ENCODE measurements at regions not wholly inside any gene's neighbourhood (a gene's known extent, or its start where the extent isn't known, plus 50 kb on each side); places are given as distances from the start of the nearest gene placed in this dataset.

- Histone ChIP-seq H3K36me3 (ENCODE audit: control insufficient read depth, insufficient read depth, low read length) (no peaks in the 10 kb centered on the region), H3K27me3 (ENCODE audit: control insufficient read depth, insufficient read depth, low read length) (no peaks in the 10 kb centered on the region), H3K9ac (ENCODE audit: low read length) (no peak overlapping the region), H3K4me1 (ENCODE audit: control insufficient read depth, insufficient read depth, low read length) (no peaks in the 10 kb centered on the region), H3K27ac (ENCODE audit: low read depth, low read length) (no peak overlapping the region), H3K4me3 (ENCODE audit: low read length) (no peak overlapping the region)
These were observed 217.9 kb upstream of the PSMD7 start for GRCh38 chr16:74078511-74079231.

- H3K4me3 ChIP-seq (ENCODE audit: low read length) = no peak overlapping the region
- H3K9ac ChIP-seq (ENCODE audit: low read length) = no peak overlapping the region
- H3K4me1 ChIP-seq (ENCODE audit: control insufficient read depth, insufficient read depth, low read length) = no peaks in the 10 kb centered on the region
- no peak overlapping the region for H3K27ac ChIP-seq (ENCODE audit: low read depth, low read length)
- no peaks in the 10 kb centered on the region for H3K36me3 ChIP-seq (ENCODE audit: control insufficient read depth, insufficient read depth, low read length)
- H3K27me3 ChIP-seq (ENCODE audit: control insufficient read depth, insufficient read depth, low read length) = no peaks in the 10 kb centered on the region
These were observed 220.0 kb upstream of the PSMD7 start for GRCh38 chr16:74076568-74076967.

- Histone ChIP-seq H3K4me3 (ENCODE audit: low read length) (no peak overlapping the region), H3K9ac (ENCODE audit: low read length) (no peak overlapping the region), H3K27me3 (ENCODE audit: control insufficient read depth, insufficient read depth, low read length) (no peaks in the 10 kb centered on the region), H3K27ac (ENCODE audit: low read depth, low read length) (no peak overlapping the region), H3K4me1 (ENCODE audit: control insufficient read depth, insufficient read depth, low read length) (no peaks in the 10 kb centered on the region), H3K36me3 (ENCODE audit: control insufficient read depth, insufficient read depth, low read length) (no peaks in the 10 kb centered on the region)
These were observed 221.2 kb upstream of the PSMD7 start for GRCh38 chr16:74075393-74075792.

- no peaks in the 10 kb centered on the region for H3K4me1 ChIP-seq (ENCODE audit: control insufficient read depth, insufficient read depth, low read length)
- no peak overlapping the region for H3K9ac ChIP-seq (ENCODE audit: low read length)
- no peaks in the 10 kb centered on the region for H3K36me3 ChIP-seq (ENCODE audit: control insufficient read depth, insufficient read depth, low read length)
These were observed 223.2 kb upstream of the PSMD7 start for GRCh38 chr16:74073456-74073855.

GRCh38 chr16:74071996-74072535 lies 224.5 kb upstream of the PSMD7 start:
- H3K9ac ChIP-seq (ENCODE audit: low read length) = no peak overlapping the region
- no peaks in the 10 kb centered on the region for H3K36me3 ChIP-seq (ENCODE audit: control insufficient read depth, insufficient read depth, low read length)
- H3K27ac ChIP-seq (ENCODE audit: low read depth, low read length) = no peak overlapping the region
- H3K4me1 ChIP-seq (ENCODE audit: control insufficient read depth, insufficient read depth, low read length) = no peaks in the 10 kb centered on the region
- no peak overlapping the region for H3K4me3 ChIP-seq (ENCODE audit: low read length)
- H3K27me3 ChIP-seq (ENCODE audit: control insufficient read depth, insufficient read depth, low read length) = no peaks in the 10 kb centered on the region

More at GRCh38 chr16:74073456-74073855, 223.2 kb upstream of the PSMD7 start:
- Histone ChIP-seq H3K27ac (ENCODE audit: low read depth, low read length) (no peak overlapping the region), H3K27me3 (ENCODE audit: control insufficient read depth, insufficient read depth, low read length) (no peaks in the 10 kb centered on the region), H3K4me3 (ENCODE audit: low read length) (no peak overlapping the region)

- Histone ChIP-seq H3K27me3 (ENCODE audit: control insufficient read depth, insufficient read depth, low read length) (no peaks in the 10 kb centered on the region), H3K27ac (ENCODE audit: low read depth, low read length) (no peak overlapping the region), H3K4me1 (ENCODE audit: control insufficient read depth, insufficient read depth, low read length) (no peaks in the 10 kb centered on the region), H3K36me3 (ENCODE audit: control insufficient read depth, insufficient read depth, low read length) (no peaks in the 10 kb centered on the region), H3K9ac (ENCODE audit: low read length) (no peak overlapping the region), H3K4me3 (ENCODE audit: low read length) (no peak overlapping the region)
These were observed 226.4 kb upstream of the PSMD7 start for GRCh38 chr16:74070237-74070636.

GRCh38 chr16:74064120-74064735 lies 232.4 kb upstream of the PSMD7 start:
- H3K27ac ChIP-seq (ENCODE audit: low read depth, low read length) = no peak overlapping the region
- H3K9ac ChIP-seq (ENCODE audit: low read length) = no peak overlapping the region
- no peaks in the 10 kb centered on the region for H3K36me3 ChIP-seq (ENCODE audit: control insufficient read depth, insufficient read depth, low read length)
- H3K4me1 ChIP-seq (ENCODE audit: control insufficient read depth, insufficient read depth, low read length) = no peaks in the 10 kb centered on the region
- no peak overlapping the region for H3K4me3 ChIP-seq (ENCODE audit: low read length)
- H3K27me3 ChIP-seq (ENCODE audit: control insufficient read depth, insufficient read depth, low read length) = no peaks in the 10 kb centered on the region

- Histone ChIP-seq H3K27ac (ENCODE audit: low read depth, low read length) (no peak overlapping the region), H3K27me3 (ENCODE audit: control insufficient read depth, insufficient read depth, low read length) (no peaks in the 10 kb centered on the region)
These were observed 242.8 kb upstream of the PSMD7 start for GRCh38 chr16:74053826-74054225.

GRCh38 chr16:74053312-74053711 lies 243.3 kb upstream of the PSMD7 start:
- Histone ChIP-seq H3K4me1 (ENCODE audit: control insufficient read depth, insufficient read depth, low read length) (no peaks in the 10 kb centered on the region), H3K27me3 (ENCODE audit: control insufficient read depth, insufficient read depth, low read length) (no peaks in the 10 kb centered on the region), H3K36me3 (ENCODE audit: control insufficient read depth, insufficient read depth, low read length) (no peaks in the 10 kb centered on the region), H3K4me3 (ENCODE audit: low read length) (no peak overlapping the region), H3K27ac (ENCODE audit: low read depth, low read length) (no peak overlapping the region), H3K9ac (ENCODE audit: low read length) (no peak overlapping the region)

More at GRCh38 chr16:74053826-74054225, 242.8 kb upstream of the PSMD7 start:
- H3K36me3 ChIP-seq (ENCODE audit: control insufficient read depth, insufficient read depth, low read length) = no peaks in the 10 kb centered on the region
- H3K9ac ChIP-seq (ENCODE audit: low read length) = no peak overlapping the region
- H3K4me3 ChIP-seq (ENCODE audit: low read length) = no peak overlapping the region
- H3K4me1 ChIP-seq (ENCODE audit: control insufficient read depth, insufficient read depth, low read length) = no peaks in the 10 kb centered on the region

GRCh38 chr16:74052016-74052415 lies 244.6 kb upstream of the PSMD7 start:
- Histone ChIP-seq H3K9ac (ENCODE audit: low read length) (no peak overlapping the region), H3K4me3 (ENCODE audit: low read length) (no peak overlapping the region), H3K27ac (ENCODE audit: low read depth, low read length) (no peak overlapping the region), H3K4me1 (ENCODE audit: control insufficient read depth, insufficient read depth, low read length) (no peaks in the 10 kb centered on the region), H3K27me3 (ENCODE audit: control insufficient read depth, insufficient read depth, low read length) (no peaks in the 10 kb centered on the region), H3K36me3 (ENCODE audit: control insufficient read depth, insufficient read depth, low read length) (no peaks in the 10 kb centered on the region)

- Histone ChIP-seq H3K27me3 (ENCODE audit: control insufficient read depth, insufficient read depth, low read length) (no peaks in the 10 kb centered on the region), H3K36me3 (ENCODE audit: control insufficient read depth, insufficient read depth, low read length) (no peaks in the 10 kb centered on the region), H3K9ac (ENCODE audit: low read length) (no peak overlapping the region), H3K4me3 (ENCODE audit: low read length) (no peak overlapping the region), H3K27ac (ENCODE audit: low read depth, low read length) (no peak overlapping the region), H3K4me1 (ENCODE audit: control insufficient read depth, insufficient read depth, low read length) (no peaks in the 10 kb centered on the region)
These were observed 247.6 kb upstream of the PSMD7 start for GRCh38 chr16:74049027-74049426.

GRCh38 chr16:74046524-74046923 lies 250.1 kb upstream of the PSMD7 start:
- Histone ChIP-seq H3K36me3 (ENCODE audit: control insufficient read depth, insufficient read depth, low read length) (no peaks in the 10 kb centered on the region), H3K27ac (ENCODE audit: low read depth, low read length) (no peak overlapping the region), H3K4me1 (ENCODE audit: control insufficient read depth, insufficient read depth, low read length) (no peaks in the 10 kb centered on the region), H3K9ac (ENCODE audit: low read length) (no peak overlapping the region), H3K4me3 (ENCODE audit: low read length) (no peak overlapping the region), H3K27me3 (ENCODE audit: control insufficient read depth, insufficient read depth, low read length) (no peaks in the 10 kb centered on the region)

GRCh38 chr16:74045513-74045912 lies 251.1 kb upstream of the PSMD7 start:
- no peak overlapping the region for H3K4me3 ChIP-seq (ENCODE audit: low read length)
- H3K27ac ChIP-seq (ENCODE audit: low read depth, low read length) = no peak overlapping the region
- H3K36me3 ChIP-seq (ENCODE audit: control insufficient read depth, insufficient read depth, low read length) = no peaks in the 10 kb centered on the region
- H3K27me3 ChIP-seq (ENCODE audit: control insufficient read depth, insufficient read depth, low read length) = no peaks in the 10 kb centered on the region
- no peak overlapping the region for H3K9ac ChIP-seq (ENCODE audit: low read length)
- no peaks in the 10 kb centered on the region for H3K4me1 ChIP-seq (ENCODE audit: control insufficient read depth, insufficient read depth, low read length)
